HepG2 (cell line): ENCODE measurements at regions not wholly inside any gene's neighbourhood (a gene's known extent, or its start where the extent isn't known, plus 50 kb on each side); places are given as distances from the start of the nearest gene placed in this dataset.

Experiments
- CTCF ChIP-seq: sonication (generic); formaldehyde crosslinking; IDR thresholded peaks from 2 replicates; pipeline ENCODE4 v1.5.0; 2020; ENCODE audit warnings: mild to moderate bottlenecking, missing genetic modification reagents, moderate library complexity
- FOXK2 ChIP-seq: fragments of 450-650 bp; IDR thresholded peaks from 2 replicates; pipeline ENCODE4 v1.6.1; 2016
- GABPA ChIP-seq, 2 experiments: IDR thresholded peaks; 2 replicates each; pipeline ENCODE4 v1.6.1; 2011 to 2016; ENCODE audit warnings: low read depth in 2 of 2, low read length in 1 of 2, missing biosample characterization in 1 of 2, missing genetic modification characterization in 1 of 2
- HIVEP1 ChIP-seq: sonication (generic); formaldehyde crosslinking; IDR thresholded peaks from 2 replicates; pipeline ENCODE4 v1.4.0; 2020; ENCODE audit warnings: mild to moderate bottlenecking, missing genetic modification reagents
- HOMEZ ChIP-seq: IDR thresholded peaks from 2 replicates; pipeline ENCODE4 v1.6.1; 2016; ENCODE audit warnings: low read depth
- NONO ChIP-seq, 2 experiments: fragments of 450-650 bp in 1 of 2; sonication (generic) in 1 of 2; formaldehyde crosslinking in 1 of 2; IDR thresholded peaks in 1 of 2; conservative IDR thresholded peaks in 1 of 2; 2 replicates each; pipeline versions ENCODE4 v1.6.1 to v1.8.0; 2017 to 2022; ENCODE audit warnings: mild to moderate bottlenecking in 1 of 2, missing genetic modification reagents in 1 of 2, moderate library complexity in 1 of 2
- PCBP1 ChIP-seq: fragments of 200-400 bp; formaldehyde crosslinking; IDR thresholded peaks from 2 replicates; pipeline ENCODE4 v1.6.1; 2017; ENCODE audit warnings: mild to moderate bottlenecking, low read depth, low read length, borderline replicate concordance
- RXRA ChIP-seq: sonication (generic); formaldehyde crosslinking; IDR thresholded peaks from 2 replicates; pipeline ENCODE4 v1.5.1; 2020; ENCODE audit warnings: missing genetic modification reagents
- SIN3A ChIP-seq: IDR thresholded peaks from 2 replicates; pipeline ENCODE4 v1.6.1; 2011; ENCODE audit warnings: low read depth, mild to moderate bottlenecking, control low read depth, low read length, borderline replicate concordance
- SMAD3 ChIP-seq: sonication (generic); formaldehyde crosslinking; IDR thresholded peaks from 2 replicates; pipeline ENCODE4 v1.4.0; 2020; ENCODE audit warnings: missing genetic modification reagents
- TAF1 ChIP-seq: sonication (generic); formaldehyde crosslinking; IDR thresholded peaks from 2 replicates; pipeline ENCODE4 v1.4.0; 2020; ENCODE audit warnings: missing genetic modification reagents
- TCF7L2 ChIP-seq: IDR thresholded peaks from 2 replicates; pipeline ENCODE4 v1.6.1; 2011; ENCODE audit warnings: mild to moderate bottlenecking, low read depth, low read length, moderate library complexity
- TFAP4 ChIP-seq: sonication (generic); IDR thresholded peaks from 2 replicates; pipeline ENCODE4 v1.6.1; 2016; ENCODE audit warnings: low read depth, borderline replicate concordance
- ZNF501 ChIP-seq: sonication (generic); formaldehyde crosslinking; IDR thresholded peaks from 2 replicates; pipeline ENCODE4 v1.5.1; 2020; ENCODE audit warnings: mild to moderate bottlenecking, moderate library complexity, missing genetic modification reagents

- TF ChIP-seq PCBP1 (no peak), CTCF (CRISPR knock-in tag) (no peak), NONO (IDR thresholded peaks at IDR 0.05) (no peak), NONO (CRISPR knock-in tag; conservative IDR thresholded peaks at IDR 0.05) (no peak), TFAP4 (no peak), ZNF501 (CRISPR knock-in tag) (no peak), RXRA (CRISPR knock-in tag) (no peak), FOXK2 (no peak), HOMEZ (no peak), GABPA (IDR thresholded peaks at IDR 0.05; ENCODE audit: low read depth, low read length) (no peak), GABPA (CRISPR knock-in tag; IDR thresholded peaks at IDR 0.05; ENCODE audit: low read depth) (no peak), HIVEP1 (CRISPR knock-in tag) (no peak), TAF1 (no peak), SIN3A (no peak), SMAD3 (CRISPR knock-in tag) (no peak), TCF7L2 (no peak)
These were observed 117.9 kb upstream of the KCNN2 start for GRCh38 chr5:114243972-114244317.
